ENCODE measurements at regions not wholly inside any gene's neighbourhood (a gene's known extent, or its start where the extent isn't known, plus 50 kb on each side); places are given as distances from the start of the nearest gene placed in this dataset.

GRCh38 chr13:72286421-72286820, 419.4 kb upstream of the DACH1 start:
- TF ChIP-seq POLR2A (IDR thresholded peaks at IDR 0.05; ENCODE audit: low read depth, low read length) (no peak), POLR2AphosphoS5 (IDR thresholded peaks at IDR 0.05; ENCODE audit: low read depth, low read length) (no peak), TAF1 (IDR thresholded peaks at IDR 0.05; ENCODE audit: borderline replicate concordance, low read depth, low read length) (no peak)
